ENCODE measurements at regions not wholly inside any gene's neighbourhood (a gene's known extent, or its start where the extent isn't known, plus 50 kb on each side); places are given as distances from the start of the nearest gene placed in this dataset.

DNA sequence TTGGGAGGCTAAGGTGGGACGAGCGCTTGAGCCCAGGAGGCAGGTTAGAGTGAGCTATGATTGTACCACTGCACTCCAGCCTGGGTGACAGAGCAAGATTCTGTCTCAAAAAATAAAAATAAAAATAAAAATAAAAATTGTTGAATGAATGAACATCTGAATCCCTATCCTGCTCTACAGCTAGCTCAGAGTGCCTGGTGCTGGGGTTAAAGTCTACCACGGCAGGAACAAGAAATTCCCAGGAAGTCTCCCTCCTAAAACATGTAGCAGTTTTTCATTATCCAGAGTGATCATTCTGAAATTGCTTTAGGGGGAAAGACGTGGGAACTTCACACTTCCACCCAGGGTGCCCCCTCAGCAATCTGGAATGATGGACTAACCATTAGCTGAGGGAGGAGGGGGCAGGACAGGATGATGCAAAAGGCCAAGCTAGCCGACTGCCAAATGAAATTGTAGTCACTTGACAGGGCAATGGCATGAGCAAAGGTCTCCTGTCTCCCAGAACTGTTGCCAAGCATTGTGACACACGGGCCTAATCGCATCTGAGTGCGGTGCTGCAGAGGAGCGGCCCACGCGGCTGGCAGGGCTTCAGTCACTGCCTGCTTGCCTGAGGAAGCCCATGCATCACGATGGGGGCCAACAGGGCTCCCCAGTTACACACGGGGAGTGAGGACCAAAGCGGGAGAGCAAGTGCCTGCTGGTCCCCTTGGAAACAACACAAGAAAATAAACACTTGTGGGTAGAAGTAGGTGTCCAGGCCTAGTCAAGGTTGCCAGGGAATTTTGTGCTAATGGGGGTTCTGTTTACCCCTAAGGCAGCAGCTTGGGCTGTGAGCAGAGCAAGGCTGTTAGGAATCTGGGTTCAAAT is 85.7 kb downstream of the NENF start:
- DNase-seq (ENCODE audit: low spot score) (peak; percentile 46), ATAC-seq (ENCODE audit: insufficient number of reproducible peaks, low FRiP score, low read depth) (peak; percentile 55)
- Histone ChIP-seq H3K9me3 (no peaks in the 10 kb centered on the region), H3K27me3 (replicated peaks; ENCODE audit: insufficient read depth) (no peaks in the 10 kb centered on the region), H3K27ac (peak overlapping the region in 1 of 2 donors; percentile 33), H3K4me1 (ENCODE audit: control insufficient read depth in 1 of 2, low read depth in 2 of 2) (peaks cover 11 to 22% of the 10 kb centered on the region in 2 donors), H3K4me3 (no peak overlapping the region), H3K36me3 (no peaks in the 10 kb centered on the region)
- TF ChIP-seq, protein P1, sequence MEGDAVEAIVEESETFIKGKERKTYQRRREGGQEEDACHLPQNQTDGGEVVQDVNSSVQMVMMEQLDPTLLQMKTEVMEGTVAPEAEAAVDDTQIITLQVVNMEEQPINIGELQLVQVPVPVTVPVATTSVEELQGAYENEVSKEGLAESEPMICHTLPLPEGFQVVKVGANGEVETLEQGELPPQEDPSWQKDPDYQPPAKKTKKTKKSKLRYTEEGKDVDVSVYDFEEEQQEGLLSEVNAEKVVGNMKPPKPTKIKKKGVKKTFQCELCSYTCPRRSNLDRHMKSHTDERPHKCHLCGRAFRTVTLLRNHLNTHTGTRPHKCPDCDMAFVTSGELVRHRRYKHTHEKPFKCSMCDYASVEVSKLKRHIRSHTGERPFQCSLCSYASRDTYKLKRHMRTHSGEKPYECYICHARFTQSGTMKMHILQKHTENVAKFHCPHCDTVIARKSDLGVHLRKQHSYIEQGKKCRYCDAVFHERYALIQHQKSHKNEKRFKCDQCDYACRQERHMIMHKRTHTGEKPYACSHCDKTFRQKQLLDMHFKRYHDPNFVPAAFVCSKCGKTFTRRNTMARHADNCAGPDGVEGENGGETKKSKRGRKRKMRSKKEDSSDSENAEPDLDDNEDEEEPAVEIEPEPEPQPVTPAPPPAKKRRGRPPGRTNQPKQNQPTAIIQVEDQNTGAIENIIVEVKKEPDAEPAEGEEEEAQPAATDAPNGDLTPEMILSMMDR (IDR thresholded peaks at IDR 0.05): no peak

DNA sequence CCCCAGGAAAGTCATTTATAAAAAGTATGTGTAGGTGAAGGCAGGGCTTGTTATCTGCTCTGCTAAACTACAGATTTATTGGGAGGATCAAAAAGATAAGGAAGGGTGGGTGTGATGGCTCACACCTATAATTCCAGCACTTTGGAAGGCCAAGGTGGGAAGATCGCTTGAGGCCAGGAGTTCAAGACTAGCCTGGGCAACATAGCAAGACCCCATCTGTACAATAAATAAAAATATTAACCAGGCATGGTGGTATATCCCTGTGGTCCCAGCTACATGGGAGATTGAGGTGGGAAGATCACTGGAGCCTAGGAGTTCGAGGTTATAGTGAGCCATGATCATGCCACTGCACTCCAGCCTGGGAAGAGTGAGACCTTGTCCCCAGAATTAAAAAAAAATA is 86.4 kb downstream of the NENF start:
- H3K4me3 ChIP-seq: no peak overlapping the region
- no peaks in the 10 kb centered on the region for H3K27me3 ChIP-seq (replicated peaks; ENCODE audit: insufficient read depth)
- H3K9me3 ChIP-seq: no peaks in the 10 kb centered on the region
- H3K36me3 ChIP-seq: no peaks in the 10 kb centered on the region
- TF ChIP-seq, protein P1 (IDR thresholded peaks at IDR 0.05): no peak
- ATAC-seq (ENCODE audit: insufficient number of reproducible peaks, low FRiP score, low read depth): no peak
- DNase-seq (ENCODE audit: low spot score): no peak
- H3K4me1 ChIP-seq (ENCODE audit: control insufficient read depth in 1 of 2, low read depth in 2 of 2): peaks cover 4 to 14% of the 10 kb centered on the region in 2 donors
- peak overlapping the region in 1 of 2 donors; percentile 33 for H3K27ac ChIP-seq

DNA sequence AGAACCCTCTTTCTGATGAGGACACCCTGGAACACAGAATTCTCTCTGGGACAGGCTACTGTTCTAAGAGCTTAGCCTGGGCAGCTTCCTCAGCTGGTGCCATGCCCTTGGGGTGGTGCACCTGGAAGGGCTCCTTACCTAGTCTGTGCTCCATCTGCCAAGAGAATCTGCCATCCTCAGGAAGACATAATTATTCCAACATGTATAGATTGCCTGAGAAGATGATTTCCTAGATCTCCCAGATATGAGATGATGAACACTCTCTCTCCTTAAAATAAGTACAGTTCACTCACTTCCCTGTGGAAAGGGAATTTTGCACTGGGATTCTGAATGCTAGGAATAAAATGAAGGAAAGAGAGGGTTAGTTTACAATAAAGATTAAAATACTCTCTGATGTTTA is 87.6 kb downstream of the NENF start:
- Histone ChIP-seq H3K4me3 (no peak overlapping the region), H3K9me3 (no peaks in the 10 kb centered on the region), H3K27me3 (replicated peaks; ENCODE audit: insufficient read depth) (no peaks in the 10 kb centered on the region), H3K27ac (no peak overlapping the region), H3K36me3 (no peaks in the 10 kb centered on the region), H3K4me1 (ENCODE audit: control insufficient read depth in 1 of 2, low read depth in 2 of 2) (peaks cover 0 to 6% of the 10 kb centered on the region in 2 donors)
- ATAC-seq (ENCODE audit: insufficient number of reproducible peaks, low FRiP score, low read depth): no peak
- no peak for DNase-seq (ENCODE audit: low spot score)
- TF ChIP-seq, protein P1 (IDR thresholded peaks at IDR 0.05): no peak

DNA sequence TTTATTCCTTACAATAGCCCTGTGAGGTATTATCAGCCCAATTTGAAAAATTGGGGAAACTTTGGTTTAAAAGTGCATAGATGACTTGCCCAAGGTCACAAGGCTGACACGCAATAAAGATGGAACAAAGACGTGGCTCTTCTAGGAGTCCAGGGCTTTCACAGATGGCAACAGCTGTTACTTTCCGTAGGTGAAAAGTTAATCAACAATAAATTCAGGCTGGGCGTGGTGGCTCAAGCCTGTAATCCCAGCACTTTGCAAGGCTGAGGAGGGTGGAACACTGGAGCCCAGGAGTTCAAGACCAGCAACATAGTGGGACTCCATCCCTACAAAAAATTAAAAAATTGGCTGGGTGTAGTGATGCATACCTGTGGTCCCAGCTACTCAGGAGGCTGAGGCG is 87.8 kb upstream of the ATF3 start:
- DNase-seq (ENCODE audit: low spot score) (no peak), ATAC-seq (ENCODE audit: insufficient number of reproducible peaks, low FRiP score, low read depth) (no peak)
- no peaks in the 10 kb centered on the region for H3K9me3 ChIP-seq
- peaks cover 0 to 6% of the 10 kb centered on the region in 2 donors for H3K4me1 ChIP-seq (ENCODE audit: control insufficient read depth in 1 of 2, low read depth in 2 of 2)
- H3K27ac ChIP-seq: no peak overlapping the region
- no peaks in the 10 kb centered on the region for H3K36me3 ChIP-seq
- TF ChIP-seq, protein P1 (IDR thresholded peaks at IDR 0.05): no peak
- no peaks in the 10 kb centered on the region for H3K27me3 ChIP-seq (replicated peaks; ENCODE audit: insufficient read depth)
- no peak overlapping the region for H3K4me3 ChIP-seq

DNA sequence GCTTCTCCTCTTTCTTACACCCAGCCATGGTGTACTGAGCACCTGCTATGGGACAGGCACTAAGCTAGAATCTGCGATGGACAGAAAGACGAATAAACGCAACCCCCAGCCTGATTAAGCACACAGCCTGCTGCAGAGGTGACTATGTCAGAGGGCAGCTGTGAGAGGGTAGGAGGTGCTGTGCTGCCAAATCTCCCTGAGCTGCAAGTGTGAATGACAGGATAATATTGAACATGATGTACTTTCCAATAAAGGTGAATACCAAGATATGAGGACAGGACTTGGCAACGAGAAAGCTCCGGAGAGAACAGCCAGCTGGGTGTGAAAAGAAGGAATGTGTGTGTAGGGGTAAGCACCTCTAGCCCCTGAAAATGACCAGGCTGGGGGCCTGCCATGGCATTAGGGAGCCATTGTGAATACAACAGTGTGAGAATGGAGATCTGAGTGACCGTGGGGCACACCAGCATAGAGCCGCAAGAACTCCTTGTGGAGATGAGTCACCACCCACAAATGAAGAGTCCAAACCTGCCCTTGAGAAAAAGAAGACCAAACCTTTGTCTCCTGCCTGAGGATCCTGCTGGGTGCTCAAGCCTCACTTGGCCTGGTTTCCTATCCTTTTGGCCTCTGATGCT is 83.0 kb upstream of the ATF3 start:
- ATAC-seq (ENCODE audit: insufficient number of reproducible peaks, low FRiP score, low read depth) (no peak), DNase-seq (ENCODE audit: low spot score) (no peak)
- Histone ChIP-seq H3K36me3 (no peaks in the 10 kb centered on the region), H3K27ac (no peak overlapping the region), H3K27me3 (replicated peaks; ENCODE audit: insufficient read depth) (no peaks in the 10 kb centered on the region), H3K9me3 (no peaks in the 10 kb centered on the region), H3K4me1 (ENCODE audit: control insufficient read depth in 1 of 2, low read depth in 2 of 2) (no peaks in the 10 kb centered on the region), H3K4me3 (no peak overlapping the region)
- TF ChIP-seq, protein P1 (IDR thresholded peaks at IDR 0.05): no peak
